Panc1 (cell line): ENCODE measurements at regions not wholly inside any gene's neighbourhood (a gene's known extent, or its start where the extent isn't known, plus 50 kb on each side); places are given as distances from the start of the nearest gene placed in this dataset.

Experiments used
- CTCF ChIP-seq: fragments of 450-650 bp; IDR thresholded peaks from 2 replicates; pipeline ENCODE4 v1.5.1; 2017; ENCODE audit warnings: mild to moderate bottlenecking
- POLR2AphosphoS5 ChIP-seq: IDR thresholded peaks from 2 replicates; pipeline ENCODE4 v1.6.1; 2012; ENCODE audit warnings: mild to moderate bottlenecking, low read depth, low read length, moderate library complexity
- SIN3A ChIP-seq: IDR thresholded peaks from 2 replicates; pipeline ENCODE4 v1.6.1; 2012; ENCODE audit warnings: low read depth, mild to moderate bottlenecking, low read length, moderate library complexity, borderline replicate concordance; ENCODE audit not compliant: insufficient read depth
- TCF7L2 ChIP-seq: IDR thresholded peaks from 2 replicates; pipeline ENCODE4 v1.6.1; 2011; ENCODE audit warnings: mild to moderate bottlenecking, low read depth, low read length, inconsistent platforms
- TF ChIP-seq, protein P1 (sequence below), 2 experiments: IDR thresholded peaks; 2 replicates each; pipeline ENCODE4 v1.6.1; 2011 to 2012; ENCODE audit warnings: low read depth in 2 of 2, control low read depth in 1 of 2, low read length in 1 of 2, mild to moderate bottlenecking in 1 of 2, moderate library complexity in 1 of 2; ENCODE audit not compliant: insufficient read depth in 1 of 2

- TF ChIP-seq CTCF (no peak), POLR2AphosphoS5 (no peak), SIN3A (no peak), TCF7L2 (no peak)
- TF ChIP-seq, protein P1, sequence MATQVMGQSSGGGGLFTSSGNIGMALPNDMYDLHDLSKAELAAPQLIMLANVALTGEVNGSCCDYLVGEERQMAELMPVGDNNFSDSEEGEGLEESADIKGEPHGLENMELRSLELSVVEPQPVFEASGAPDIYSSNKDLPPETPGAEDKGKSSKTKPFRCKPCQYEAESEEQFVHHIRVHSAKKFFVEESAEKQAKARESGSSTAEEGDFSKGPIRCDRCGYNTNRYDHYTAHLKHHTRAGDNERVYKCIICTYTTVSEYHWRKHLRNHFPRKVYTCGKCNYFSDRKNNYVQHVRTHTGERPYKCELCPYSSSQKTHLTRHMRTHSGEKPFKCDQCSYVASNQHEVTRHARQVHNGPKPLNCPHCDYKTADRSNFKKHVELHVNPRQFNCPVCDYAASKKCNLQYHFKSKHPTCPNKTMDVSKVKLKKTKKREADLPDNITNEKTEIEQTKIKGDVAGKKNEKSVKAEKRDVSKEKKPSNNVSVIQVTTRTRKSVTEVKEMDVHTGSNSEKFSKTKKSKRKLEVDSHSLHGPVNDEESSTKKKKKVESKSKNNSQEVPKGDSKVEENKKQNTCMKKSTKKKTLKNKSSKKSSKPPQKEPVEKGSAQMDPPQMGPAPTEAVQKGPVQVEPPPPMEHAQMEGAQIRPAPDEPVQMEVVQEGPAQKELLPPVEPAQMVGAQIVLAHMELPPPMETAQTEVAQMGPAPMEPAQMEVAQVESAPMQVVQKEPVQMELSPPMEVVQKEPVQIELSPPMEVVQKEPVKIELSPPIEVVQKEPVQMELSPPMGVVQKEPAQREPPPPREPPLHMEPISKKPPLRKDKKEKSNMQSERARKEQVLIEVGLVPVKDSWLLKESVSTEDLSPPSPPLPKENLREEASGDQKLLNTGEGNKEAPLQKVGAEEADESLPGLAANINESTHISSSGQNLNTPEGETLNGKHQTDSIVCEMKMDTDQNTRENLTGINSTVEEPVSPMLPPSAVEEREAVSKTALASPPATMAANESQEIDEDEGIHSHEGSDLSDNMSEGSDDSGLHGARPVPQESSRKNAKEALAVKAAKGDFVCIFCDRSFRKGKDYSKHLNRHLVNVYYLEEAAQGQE (IDR thresholded peaks at IDR 0.05; ENCODE audit: insufficient read depth in 1 of 2, low read depth in 2 of 2, low read length in 1 of 2) = no peak
Observed at GRCh38 chr5:60489377-60489776, 210.6 kb downstream of the DEPDC1B start.
